Suprapubic skin (tissue), 3 donors: ENCODE measurements at regions not wholly inside any gene's neighbourhood (a gene's known extent, or its start where the extent isn't known, plus 50 kb on each side); places are given as distances from the start of the nearest gene placed in this dataset.

Experiments used
- POLR2A ChIP-seq, 2 donors: fragments of 450-650 bp; IDR thresholded peaks; one replicate each; pipeline ENCODE4 v1.6.1; 2017; ENCODE audit warnings: antibody characterized with exemption in 2 of 2, mild to moderate bottlenecking in 2 of 2, moderate library complexity in 2 of 2
- TF ChIP-seq, protein P1 (sequence below), 2 donors: fragments of 200-600 bp in 1 of 2; fragments of 450-650 bp in 1 of 2; sonication (generic) in 1 of 2; IDR thresholded peaks; one replicate each; pipeline ENCODE4 v1.5.1; 2016 to 2019; ENCODE audit warnings: antibody characterized with exemption in 2 of 2, mild to moderate bottlenecking in 1 of 2, moderate library complexity in 1 of 2

GRCh38 chr17:73933164-73933766 is 270.2 kb upstream of the RPL38 start:
- TF ChIP-seq POLR2A (IDR thresholded peaks at IDR 0.05) = no peak
- TF ChIP-seq, protein P1, sequence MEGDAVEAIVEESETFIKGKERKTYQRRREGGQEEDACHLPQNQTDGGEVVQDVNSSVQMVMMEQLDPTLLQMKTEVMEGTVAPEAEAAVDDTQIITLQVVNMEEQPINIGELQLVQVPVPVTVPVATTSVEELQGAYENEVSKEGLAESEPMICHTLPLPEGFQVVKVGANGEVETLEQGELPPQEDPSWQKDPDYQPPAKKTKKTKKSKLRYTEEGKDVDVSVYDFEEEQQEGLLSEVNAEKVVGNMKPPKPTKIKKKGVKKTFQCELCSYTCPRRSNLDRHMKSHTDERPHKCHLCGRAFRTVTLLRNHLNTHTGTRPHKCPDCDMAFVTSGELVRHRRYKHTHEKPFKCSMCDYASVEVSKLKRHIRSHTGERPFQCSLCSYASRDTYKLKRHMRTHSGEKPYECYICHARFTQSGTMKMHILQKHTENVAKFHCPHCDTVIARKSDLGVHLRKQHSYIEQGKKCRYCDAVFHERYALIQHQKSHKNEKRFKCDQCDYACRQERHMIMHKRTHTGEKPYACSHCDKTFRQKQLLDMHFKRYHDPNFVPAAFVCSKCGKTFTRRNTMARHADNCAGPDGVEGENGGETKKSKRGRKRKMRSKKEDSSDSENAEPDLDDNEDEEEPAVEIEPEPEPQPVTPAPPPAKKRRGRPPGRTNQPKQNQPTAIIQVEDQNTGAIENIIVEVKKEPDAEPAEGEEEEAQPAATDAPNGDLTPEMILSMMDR (IDR thresholded peaks at IDR 0.05) = no peak
